NCI-H2171 (cell line): ENCODE measurements at regions not wholly inside any gene's neighbourhood (a gene's known extent, or its start where the extent isn't known, plus 50 kb on each side); places are given as distances from the start of the nearest gene placed in this dataset.
"Not testable (repeated sequence)": the region's sequence is repeated elsewhere in the genome, so short reads cannot be mapped to it uniquely, and the experiment has no call there.

Experiments used
- DNase-seq: peaks from one replicate; lab custom pipeline; 2025; lab: John Stamatoyannopoulos, UW

DNA sequence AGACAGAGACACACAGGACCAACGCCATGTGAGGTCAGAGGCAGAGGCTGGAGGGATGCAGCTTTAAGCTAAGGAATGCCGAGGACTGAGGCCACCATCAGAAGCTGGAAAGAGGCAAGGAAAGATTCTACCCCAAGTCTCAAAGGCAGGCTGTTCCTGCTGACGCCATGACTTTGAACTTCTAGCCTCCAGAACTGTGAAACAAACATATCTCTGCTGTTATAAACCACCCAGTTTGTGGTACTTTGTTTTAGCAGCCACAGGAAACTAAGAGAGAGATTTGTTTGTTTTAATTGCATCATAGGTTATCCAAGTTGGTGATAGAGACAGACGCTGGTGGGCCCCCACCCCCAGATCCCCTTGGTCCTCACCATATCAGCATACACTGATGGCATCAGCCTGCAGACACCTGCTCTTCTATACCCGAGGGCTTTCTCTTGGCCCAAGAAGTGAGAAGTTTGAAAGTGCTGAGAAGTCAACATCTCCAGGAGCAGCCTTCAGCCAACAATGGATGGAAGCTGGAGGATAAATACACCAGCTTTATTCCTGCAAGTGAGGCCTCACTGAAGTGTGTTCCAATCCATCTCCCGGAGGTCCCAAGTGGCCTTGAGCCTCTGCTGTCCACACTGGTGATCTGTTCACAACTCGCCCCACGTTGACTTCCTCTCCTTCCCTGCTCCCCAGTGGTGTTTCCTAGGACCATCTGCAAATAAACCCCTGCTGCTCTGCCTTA lies 154.7 kb downstream of the BTBD3 start:
- DNase-seq, result no peak

DNA sequence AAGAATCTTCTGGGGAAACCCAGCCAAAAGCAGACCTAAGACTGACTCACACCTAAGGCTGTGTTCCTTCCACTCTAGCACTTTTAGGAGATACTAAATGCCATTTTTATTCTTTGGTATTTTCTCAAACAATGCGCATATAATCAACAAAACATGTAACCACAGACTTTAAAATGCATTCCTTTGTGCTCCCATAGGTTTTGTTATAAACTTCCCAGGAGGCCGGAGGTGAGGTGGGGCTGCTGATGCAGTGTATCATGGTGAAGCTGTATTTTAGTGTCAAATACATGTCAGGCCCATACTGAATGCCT lies 155.2 kb downstream of the BTBD3 start:
- DNase-seq, result no peak

DNA sequence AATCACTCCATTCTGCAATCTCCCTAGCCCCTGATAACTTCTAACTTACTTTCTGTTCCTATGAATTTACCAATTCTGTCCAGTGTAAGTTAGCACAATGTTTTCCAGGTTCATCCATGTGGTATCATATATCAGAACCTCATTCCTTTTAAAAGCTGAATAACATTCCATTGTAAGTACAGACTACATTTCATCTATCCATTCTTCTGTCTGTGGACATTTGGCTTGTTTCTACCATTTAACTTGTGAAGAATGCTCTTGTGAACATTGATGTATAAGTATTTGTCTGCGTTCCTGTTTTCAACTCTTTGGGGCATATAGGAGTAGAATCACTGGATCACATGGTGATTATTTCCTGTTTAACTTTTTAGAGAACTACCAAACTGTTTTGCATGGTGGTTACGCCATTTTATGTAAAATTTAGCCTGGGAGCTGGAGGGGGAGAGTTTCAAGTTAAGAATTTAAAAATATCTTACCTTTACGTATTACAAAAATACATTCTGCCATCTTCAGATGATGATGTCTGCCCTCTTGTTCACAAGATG lies 156.5 kb downstream of the BTBD3 start:
- no peak for DNase-seq

DNA sequence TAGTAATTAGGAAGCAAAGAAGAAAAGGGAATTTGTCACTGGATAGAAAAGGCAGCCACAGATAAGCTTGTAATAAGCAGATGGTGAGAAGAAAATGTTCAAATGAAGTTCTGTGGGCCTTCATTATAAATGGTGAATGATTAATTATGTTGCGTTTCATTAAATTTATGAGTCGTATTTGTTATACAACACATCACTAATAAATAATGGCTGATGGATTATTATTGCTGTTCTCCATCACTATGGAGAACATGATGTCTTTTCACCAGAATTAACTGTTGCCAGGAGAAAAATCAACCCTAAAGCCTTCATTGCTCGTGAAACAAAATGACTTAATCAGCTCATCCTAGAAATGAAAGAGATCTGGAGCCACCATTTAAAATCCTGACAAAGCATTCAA lies 158.5 kb downstream of the BTBD3 start:
- DNase-seq, result no peak

DNA sequence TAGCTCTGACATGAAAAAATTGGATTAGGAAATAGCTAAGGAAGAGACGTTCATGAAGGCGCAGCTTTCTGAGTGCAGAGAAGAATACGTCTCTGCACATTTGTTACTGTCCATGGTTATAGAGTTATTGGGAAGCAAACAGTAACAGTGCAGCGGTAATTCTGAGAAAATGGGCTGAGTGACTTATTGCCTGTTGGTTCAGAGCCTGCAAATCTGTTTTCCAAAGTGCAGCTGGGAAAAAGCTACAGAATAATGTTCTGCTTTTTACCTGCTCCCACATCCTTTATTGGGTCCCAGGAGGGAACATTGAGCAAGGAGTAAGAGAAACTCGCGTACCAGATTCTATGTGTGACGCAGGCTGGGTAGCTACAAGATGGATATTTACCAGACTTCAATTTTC lies 160.2 kb downstream of the BTBD3 start:
- no peak for DNase-seq

DNA sequence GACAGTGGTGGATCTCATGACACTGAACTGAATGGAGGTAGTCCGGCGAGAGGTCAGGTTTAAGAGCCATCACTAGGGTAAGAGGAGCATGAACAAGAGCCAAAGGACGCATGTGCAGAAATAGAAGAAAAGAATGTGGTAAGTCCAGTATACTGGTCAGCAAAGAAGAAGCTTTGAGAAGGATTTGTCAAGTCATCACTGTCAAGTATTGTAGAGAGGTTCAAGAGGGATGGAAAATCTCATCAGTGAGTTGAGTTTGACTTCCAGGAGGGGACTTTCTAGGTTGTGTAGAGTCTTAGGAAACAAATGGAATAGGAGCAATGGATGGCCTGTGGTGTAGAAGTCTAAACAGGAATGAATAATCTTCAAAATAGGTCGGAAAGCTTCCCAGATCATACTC lies 161.8 kb downstream of the BTBD3 start:
- DNase-seq, result no peak

DNA sequence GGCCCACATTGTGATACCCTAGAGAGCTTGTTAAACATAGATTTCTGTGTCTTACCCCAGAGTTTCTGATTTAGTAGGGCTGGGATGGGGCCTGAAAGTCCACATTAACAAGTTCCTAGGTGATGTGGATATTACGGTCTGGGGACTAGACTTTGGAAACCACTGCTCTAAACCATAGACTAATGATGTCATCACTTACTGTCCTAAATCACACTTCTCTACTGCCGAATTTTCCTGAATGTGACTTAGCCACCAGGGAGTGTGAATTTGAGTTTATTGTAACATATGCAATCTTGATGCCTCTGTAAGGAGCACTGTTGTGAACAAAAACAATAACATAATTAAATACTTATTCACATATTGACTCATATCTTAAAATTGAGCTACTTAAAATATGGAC lies 165.6 kb downstream of the BTBD3 start:
- no peak for DNase-seq

DNA sequence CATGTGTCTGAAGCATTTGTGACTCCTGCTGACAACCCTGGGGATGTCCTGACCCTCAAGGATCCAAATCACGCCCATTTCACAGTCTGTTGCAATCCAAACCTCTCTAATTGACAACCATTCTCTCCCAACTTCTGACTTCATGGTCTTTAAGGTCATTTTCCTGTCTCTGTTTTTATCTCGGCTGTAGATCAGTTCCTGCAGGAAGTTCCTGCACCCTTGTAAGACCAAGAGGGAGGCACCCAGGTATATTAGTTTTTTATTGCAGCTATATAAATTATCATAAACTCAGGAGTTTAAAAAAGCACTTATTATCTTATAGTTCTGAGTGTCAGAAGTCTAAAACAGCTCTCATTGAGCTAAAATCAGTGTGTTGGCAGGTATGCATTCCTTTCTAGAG lies 166.8 kb downstream of the BTBD3 start:
- no peak for DNase-seq

DNA sequence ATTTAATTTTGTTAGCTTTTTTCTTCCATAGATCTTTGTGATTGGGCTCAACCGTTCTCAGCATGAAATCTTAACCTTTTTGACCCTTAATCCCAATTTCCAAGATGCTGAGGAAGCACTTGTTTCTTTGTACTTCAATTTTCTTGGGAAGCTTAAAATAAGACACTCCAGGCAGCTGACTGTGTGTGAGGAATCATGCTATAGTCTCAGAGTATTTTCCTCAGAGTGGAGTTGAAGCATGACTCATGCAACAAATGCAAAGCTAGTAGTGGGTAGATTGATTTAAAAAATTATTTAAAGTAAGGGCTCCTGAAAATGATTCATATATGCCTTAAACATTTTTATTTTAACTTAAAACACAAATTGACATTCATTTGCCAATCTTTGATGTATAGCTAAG lies 168.7 kb downstream of the BTBD3 start:
- no peak for DNase-seq

DNA sequence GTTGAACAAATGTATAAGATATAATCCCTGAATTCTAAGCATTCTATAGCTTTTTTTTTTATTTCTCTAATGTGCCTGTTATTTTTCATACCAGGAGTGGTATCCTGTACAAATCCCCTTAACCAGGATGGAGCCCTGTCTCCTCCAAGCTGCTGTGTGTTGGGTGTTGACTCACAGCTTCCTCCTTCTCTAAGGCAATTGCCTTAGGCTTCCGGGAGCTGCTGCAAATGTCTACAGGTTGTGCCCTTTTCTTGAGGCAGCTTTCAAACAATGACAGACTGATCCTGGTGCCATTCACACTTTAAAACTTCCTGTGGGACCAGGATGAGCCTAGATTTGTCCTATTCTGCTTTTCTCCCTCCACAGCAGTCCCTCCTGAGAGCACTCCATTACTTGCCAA lies 173.2 kb downstream of the BTBD3 start:
- no peak for DNase-seq

DNA sequence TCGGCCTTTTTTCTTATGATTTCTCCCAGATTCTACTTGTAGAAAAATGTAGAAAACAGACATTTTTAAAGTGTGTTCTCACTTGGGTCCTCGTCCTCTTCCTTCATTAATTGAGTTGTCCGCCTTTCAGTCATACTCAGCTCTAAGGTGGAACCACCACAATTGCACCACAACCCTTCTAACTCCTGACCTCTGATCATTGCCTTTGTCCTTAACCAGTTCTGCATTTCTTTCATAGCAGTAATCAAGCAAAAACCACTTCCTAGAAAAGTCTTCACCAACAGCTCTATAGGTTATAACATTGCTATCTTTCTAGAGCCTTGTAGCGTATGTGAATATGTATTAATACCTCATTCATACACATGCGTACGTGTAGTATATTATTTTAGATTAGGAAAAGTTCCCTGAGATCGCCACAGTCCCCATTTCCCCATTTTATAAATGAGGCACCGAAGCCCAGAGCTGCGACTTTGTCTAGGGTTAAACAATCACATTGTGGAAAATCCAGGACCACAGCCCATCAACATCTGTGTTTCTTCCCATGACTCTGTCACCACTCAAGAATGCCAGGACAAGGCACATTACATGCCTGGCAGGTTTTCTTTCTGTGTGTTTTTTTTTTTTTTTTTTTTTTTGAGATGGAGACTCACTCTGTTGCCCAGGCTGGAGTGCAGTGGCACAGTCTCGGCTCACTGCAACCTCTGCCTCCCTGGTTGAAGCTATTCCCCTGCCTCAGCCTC lies 175.5 kb downstream of the BTBD3 start:
- DNase-seq, result no peak

DNA sequence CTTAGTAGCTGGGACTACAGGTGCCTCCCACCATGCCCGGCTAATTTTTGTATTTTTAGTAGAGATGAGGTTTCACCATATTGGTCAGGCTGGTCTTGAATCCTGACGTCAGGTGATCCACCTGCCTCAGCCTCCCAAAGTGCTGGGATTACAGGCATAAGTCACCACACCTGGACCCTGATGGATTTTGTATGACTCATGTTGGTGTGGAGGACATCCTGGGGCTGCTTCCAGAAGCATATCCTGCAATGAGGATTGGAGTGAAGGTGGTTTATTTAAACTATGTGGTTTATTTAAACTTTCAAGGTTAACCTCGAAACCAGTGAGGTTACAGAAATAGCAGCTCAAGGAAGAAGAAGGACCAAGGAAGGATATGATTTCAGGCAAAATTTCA lies 176.1 kb downstream of the BTBD3 start:
- not testable (repeated sequence) for DNase-seq

DNA sequence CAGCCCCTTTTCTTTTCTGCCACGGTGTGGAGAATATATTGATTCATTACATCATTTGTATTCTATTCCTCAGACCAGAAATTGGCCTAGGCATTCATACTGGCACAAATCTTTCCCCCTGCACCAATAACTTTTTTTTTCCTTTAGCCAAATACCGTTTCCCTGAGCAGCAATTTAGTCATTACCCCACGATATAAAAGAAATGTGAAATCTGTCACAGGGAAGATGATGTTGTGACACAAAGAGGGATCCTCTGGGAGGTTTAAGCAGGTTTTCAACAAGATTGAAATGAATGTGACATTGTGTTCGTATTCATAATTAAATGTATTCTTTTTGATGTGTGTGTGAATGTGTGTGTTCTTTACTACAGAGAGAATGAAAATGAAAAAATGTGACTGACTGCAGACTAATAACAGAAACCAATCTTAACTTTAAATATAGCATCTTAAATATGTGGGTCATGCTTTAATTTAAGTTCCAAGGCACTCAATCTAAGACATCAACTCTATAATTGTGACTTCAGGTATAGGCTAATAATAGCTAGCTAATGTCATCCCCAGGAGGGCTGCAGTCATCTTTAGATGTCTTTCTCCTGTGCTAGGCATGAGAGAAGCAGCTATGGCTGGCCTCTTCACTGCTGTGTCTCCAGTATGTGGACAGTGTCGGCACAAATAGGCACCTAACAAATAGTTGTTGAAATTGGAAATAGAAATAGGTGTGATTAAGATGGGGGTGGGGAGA lies 177.7 kb downstream of the BTBD3 start:
- no peak for DNase-seq

DNA sequence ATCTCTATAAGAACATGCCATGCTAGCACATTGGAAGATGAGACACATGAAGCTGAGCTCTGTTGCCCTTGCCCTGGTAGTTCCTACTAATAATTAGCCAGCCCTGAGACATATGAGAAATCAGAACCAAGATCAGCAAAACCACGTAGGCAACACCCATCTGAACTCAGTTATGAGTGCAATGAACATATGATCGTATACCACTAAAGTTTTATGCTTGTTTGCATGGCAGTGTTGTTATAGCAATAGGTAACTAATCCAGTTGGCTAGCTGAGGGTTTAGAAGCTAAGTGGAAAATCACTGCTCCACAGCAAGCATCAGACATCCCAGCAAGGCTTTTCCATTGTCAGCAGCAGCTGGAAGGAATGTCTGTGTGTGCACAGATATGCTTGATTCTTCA lies 180.7 kb downstream of the BTBD3 start:
- DNase-seq, result no peak

DNA sequence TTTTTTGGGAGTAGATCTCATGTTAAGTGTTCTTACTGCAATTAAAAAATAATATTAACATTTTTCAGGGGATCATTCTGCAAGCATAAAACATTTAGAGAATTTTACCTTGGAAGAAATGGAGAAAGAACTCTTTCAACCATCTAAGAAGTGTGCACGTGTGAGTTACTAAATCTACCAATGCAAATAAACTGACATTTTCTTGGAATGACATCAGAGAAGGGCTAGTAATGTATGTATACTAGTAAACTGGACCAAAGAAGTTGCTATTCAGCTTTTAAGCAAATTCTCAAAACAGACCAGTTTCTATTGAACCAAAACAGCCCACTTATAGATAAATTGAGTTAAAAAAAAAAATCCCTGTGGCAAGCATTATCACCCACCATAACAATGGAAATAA lies 191.2 kb downstream of the BTBD3 start:
- no peak for DNase-seq

DNA sequence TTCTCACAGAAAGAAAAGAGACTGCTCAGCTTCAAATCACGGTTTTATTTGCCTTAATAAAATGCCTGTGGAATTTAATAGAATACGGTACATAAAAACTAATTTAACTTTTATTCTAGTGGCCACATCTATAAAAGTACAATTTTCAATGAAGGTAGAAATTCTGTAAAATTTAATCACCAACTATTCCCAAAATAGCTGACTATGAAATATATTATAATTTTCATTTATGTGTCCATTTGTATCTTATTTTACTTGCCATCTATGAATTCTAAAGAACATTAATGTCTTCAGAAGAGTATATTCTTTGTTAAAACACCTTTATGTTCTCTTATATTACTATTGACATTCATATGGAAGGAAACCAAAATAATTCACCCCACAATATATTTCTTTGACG lies 192.6 kb downstream of the BTBD3 start:
- DNase-seq, result no peak

DNA sequence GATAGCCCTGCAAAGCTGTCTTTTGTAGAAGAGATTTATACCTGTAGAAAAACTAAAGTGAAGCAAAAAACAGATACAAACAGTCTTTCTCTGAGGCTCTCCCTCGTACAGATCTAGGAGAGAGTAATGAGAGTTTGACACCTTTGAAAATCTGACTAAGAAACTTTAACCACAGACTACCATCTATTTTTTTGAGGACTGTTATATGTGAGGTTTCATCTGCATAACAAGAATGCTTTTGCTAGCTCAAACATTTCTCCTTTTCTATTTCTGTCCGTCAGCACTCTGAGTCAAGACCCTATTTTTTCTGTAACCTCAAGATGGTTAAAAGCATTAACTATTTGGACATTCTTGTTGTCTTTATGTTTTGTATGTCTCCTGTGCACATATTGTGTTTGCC lies 193.0 kb downstream of the BTBD3 start:
- DNase-seq, result no peak

DNA sequence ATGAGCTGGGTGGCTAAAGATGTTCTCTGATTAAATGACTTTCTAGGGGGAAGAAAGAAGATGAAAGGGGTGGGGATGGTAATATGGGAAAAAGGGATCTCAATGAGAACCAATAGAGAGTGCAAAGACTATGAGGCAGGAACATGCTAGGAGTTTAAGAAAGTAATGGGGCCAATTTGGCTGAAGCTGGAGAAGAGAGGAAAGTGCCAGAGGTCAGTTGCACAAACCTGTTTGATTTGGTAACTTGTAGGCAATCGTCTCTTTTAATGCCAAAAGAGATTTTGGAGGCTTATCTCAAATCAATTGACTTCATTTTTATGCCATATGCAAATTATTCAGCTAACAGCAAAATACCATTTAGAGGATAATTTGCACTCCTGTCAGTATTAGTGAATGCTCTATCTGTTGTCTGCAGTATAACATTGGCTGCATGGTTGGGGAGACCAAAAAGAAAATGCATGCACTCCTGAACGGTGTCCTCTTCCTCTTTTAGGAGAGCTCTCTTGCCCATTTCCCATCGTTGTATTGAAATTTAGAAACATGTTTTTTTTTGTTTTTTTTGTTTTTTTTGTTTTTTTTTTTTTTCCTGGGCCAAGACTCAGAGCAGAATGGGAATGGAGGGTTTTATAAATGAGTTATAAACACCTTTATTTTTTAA lies 193.9 kb downstream of the BTBD3 start:
- no peak for DNase-seq

DNA sequence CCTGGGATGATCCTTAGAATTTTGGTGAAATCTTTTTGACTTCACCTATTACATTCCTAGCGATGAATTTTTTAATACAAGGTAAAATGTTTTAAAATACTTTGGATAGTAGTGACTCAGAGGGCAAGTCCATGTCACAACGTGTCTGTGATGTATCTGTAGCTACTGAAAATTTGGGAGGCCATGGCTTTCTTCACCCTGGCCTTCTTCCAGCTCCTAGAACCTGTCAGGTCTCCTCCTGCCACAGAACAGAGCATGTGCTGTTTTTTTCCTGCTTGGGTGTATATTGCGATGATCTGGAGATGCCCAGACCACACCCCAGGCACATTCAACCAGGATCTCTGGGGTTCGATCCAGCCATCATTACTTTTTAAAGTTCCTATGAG lies 194.4 kb downstream of the BTBD3 start:
- DNase-seq, result no peak

DNA sequence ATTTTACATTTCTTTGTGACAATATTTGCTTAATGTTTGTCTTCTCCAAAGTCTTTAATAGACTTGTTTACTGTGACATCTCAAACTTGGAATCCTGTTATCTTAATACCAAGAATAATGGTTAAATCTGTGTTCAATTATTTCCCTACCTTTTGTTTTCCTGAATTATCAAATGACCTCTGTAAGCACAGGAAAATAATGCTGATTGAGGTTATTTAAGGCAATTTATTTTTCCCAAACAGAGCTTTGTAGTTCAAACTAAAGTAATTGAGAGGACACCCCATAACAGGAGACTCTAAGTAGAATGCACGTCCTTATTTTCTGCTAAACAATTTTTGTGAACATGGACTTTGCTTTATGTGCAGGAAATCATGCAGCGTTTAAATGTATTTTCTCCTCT lies 195.0 kb downstream of the BTBD3 start:
- no peak for DNase-seq

DNA sequence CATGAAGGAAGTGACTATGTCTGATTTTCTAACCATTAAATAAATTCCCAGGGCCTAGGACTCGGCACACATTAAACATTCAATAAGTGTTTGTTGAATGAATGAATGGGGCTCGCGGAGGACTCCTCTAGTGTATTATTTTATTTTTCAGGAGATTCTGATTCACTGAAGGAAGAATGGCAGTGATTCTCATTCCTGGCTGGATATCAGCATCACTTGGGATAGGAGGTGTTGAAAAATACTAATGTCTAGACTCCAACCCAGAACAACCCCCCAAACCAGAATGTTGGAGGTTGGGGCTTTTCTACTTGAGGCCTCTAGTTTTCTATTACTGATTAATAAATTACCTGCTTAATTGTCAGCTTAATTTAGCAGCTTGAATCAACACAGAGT lies 195.4 kb downstream of the BTBD3 start:
- DNase-seq, result no peak
